H1 (cell line): ENCODE measurements at regions not wholly inside any gene's neighbourhood (a gene's known extent, or its start where the extent isn't known, plus 50 kb on each side); places are given as distances from the start of the nearest gene placed in this dataset.

Experiments
- CTCF ChIA-PET: fragments of 300-600 bp; sonication (Branson Sonifier 250); formaldehyde crosslinking; loops from one replicate; lab custom pipeline; 2021; ENCODE audit not compliant: partially characterized antibody; lab: Charles Lee
- POLR2A ChIA-PET: fragments of 300-600 bp; sonication (Branson Sonifier 250); formaldehyde crosslinking; loops from one replicate; lab custom pipeline; 2021; ENCODE audit warnings: inconsistent platforms; ENCODE audit not compliant: partially characterized antibody; lab: Charles Lee
- DNase-seq, 2 experiments: peaks; one replicate each; pipeline versions ENCODE4 v3.0.0 to v3.0.0-alpha.2; 2010 to 2022; ENCODE audit warnings: low spot score in 2 of 2, low read depth in 1 of 2, mixed read lengths in 1 of 2
- FAIRE-seq: peaks from 2 replicates; lab custom pipeline; 2011; peaks lifted over from hg19 to GRCh38; lab: Jason Lieb, UNC
- H2AFZ ChIP-seq: 2 replicates; pipeline ENCODE4 v1.8.1; 2012; ENCODE audit warnings: low read length, inconsistent platforms
- H2AK5ac ChIP-seq: 2 replicates; pipeline ENCODE4 v1.6.1; 2013; ENCODE audit warnings: low read depth, low read length
- H2BK120ac ChIP-seq: replicated peaks from 2 replicates; pipeline ENCODE3; 2013; ENCODE audit warnings: low read depth, low read length, inconsistent platforms
- H2BK12ac ChIP-seq: 2 replicates; pipeline ENCODE4 v1.6.1; 2013; ENCODE audit warnings: low read depth, low read length
- H2BK15ac ChIP-seq: 2 replicates; pipeline ENCODE4 v1.6.1; 2013; ENCODE audit warnings: low read length
- H2BK20ac ChIP-seq: 2 replicates; pipeline ENCODE4 v1.6.1; 2013; ENCODE audit warnings: low read length
- H2BK5ac ChIP-seq: 2 replicates; pipeline ENCODE4 v1.6.1; 2013; ENCODE audit warnings: low read depth, low read length
- H3K14ac ChIP-seq: 2 replicates; pipeline ENCODE4 v1.6.1; 2013; ENCODE audit warnings: inconsistent platforms; ENCODE audit not compliant: insufficient read length
- H3K18ac ChIP-seq: 2 replicates; pipeline ENCODE4 v1.6.1; 2013; ENCODE audit warnings: low read length; ENCODE audit errors: extremely low read depth
- H3K23ac ChIP-seq: 2 replicates; pipeline ENCODE4 v1.6.1; 2013; ENCODE audit warnings: inconsistent platforms; ENCODE audit not compliant: insufficient read length
- H3K23me2 ChIP-seq: 2 replicates; pipeline ENCODE4 v1.6.1; 2013; ENCODE audit warnings: low read depth, low read length
- H3K27ac ChIP-seq: 2 replicates; pipeline ENCODE4 v1.6.1; 2011; ENCODE audit warnings: low read depth, low read length, inconsistent platforms
- H3K27me3 ChIP-seq, 4 experiments: replicated peaks in 1 of 4; 1 replicate in 1 of 4; 2 replicates in 3 of 4; pipeline versions ENCODE4 v1.6.1 to v1.8.1; 2011 to 2013; ENCODE audit warnings: low read length in 3 of 4, mild to moderate bottlenecking in 3 of 4, inconsistent platforms in 2 of 4, mixed read lengths in 2 of 4, moderate library complexity in 1 of 4; ENCODE audit not compliant: control insufficient read depth in 3 of 4, insufficient read depth in 3 of 4; ENCODE audit errors: extremely low read depth in 1 of 4
- H3K36me3 ChIP-seq, 4 experiments: 2 replicates each; pipeline versions ENCODE4 v1.6.1 to v1.8.1; 2011 to 2013; ENCODE audit warnings: mild to moderate bottlenecking in 4 of 4, low read length in 3 of 4, moderate library complexity in 2 of 4, control low read depth in 1 of 4, inconsistent platforms in 1 of 4; ENCODE audit not compliant: insufficient read depth in 4 of 4, control insufficient read depth in 2 of 4
- H3K4ac ChIP-seq: replicated peaks from 2 replicates; pipeline ENCODE3; 2013; ENCODE audit warnings: low read length, low read depth, mixed read lengths, inconsistent platforms; ENCODE audit not compliant: insufficient read length
- H3K4me1 ChIP-seq, 4 experiments: replicated peaks in 1 of 4; 1 replicate in 1 of 4; 2 replicates in 3 of 4; pipeline versions ENCODE4 v1.6.1 to v1.8.1; 2011 to 2013; ENCODE audit warnings: low read length in 3 of 4, inconsistent platforms in 2 of 4, mixed read lengths in 1 of 4; ENCODE audit not compliant: insufficient read depth in 4 of 4, control insufficient read depth in 3 of 4
- H3K4me2 ChIP-seq, 2 experiments: 2 replicates each; pipeline versions ENCODE4 v1.6.1 to v1.8.1; 2011 to 2013; ENCODE audit warnings: low read depth in 2 of 2, low read length in 2 of 2, control low read depth in 1 of 2, inconsistent platforms in 1 of 2, mild to moderate bottlenecking in 1 of 2; ENCODE audit not compliant: insufficient read depth in 1 of 2
- H3K4me3 ChIP-seq, 4 experiments: fragments of 200-600, 300-600 bp in 1 of 4; sonication (generic), shearing (Covaris generic), sonication (Bioruptor Twin) in 1 of 4; 2 replicates each; pipeline versions ENCODE4 v1.5.1 to v1.8.1; 2011 to 2016; ENCODE audit warnings: low read length in 4 of 4, low read depth in 3 of 4, control low read depth in 2 of 4, inconsistent platforms in 2 of 4, mild to moderate bottlenecking in 2 of 4, mixed read lengths in 1 of 4, moderate library complexity in 1 of 4; ENCODE audit not compliant: insufficient read depth in 2 of 4; ENCODE audit errors: extremely low read depth in 1 of 4
- H3K56ac ChIP-seq: replicated peaks from 2 replicates; pipeline ENCODE3; 2013; ENCODE audit warnings: low read depth, mild to moderate bottlenecking, mixed read lengths, low read length, inconsistent platforms; ENCODE audit not compliant: insufficient read length
- H3K79me1 ChIP-seq: 2 replicates; pipeline ENCODE4 v1.6.1; 2013; ENCODE audit warnings: low read depth, low read length, control low read depth
- H3K79me2 ChIP-seq, 2 experiments: 2 replicates each; pipeline versions ENCODE4 v1.6.1 to v1.8.1; 2012 to 2013; ENCODE audit warnings: low read length in 2 of 2, mild to moderate bottlenecking in 2 of 2, inconsistent platforms in 1 of 2; ENCODE audit not compliant: insufficient read depth in 2 of 2, control insufficient read depth in 1 of 2
- H3K9ac ChIP-seq, 4 experiments: replicated peaks in 1 of 4; 1 replicate in 1 of 4; 2 replicates in 3 of 4; pipeline versions ENCODE4 v1.6.1 to v1.8.1; 2011 to 2013; ENCODE audit warnings: low read depth in 3 of 4, low read length in 3 of 4, control low read depth in 2 of 4, mild to moderate bottlenecking in 2 of 4, moderate library complexity in 2 of 4, inconsistent platforms in 1 of 4; ENCODE audit errors: extremely low read depth in 1 of 4
- H3K9me3 ChIP-seq, 2 experiments: 2 replicates each; pipeline versions ENCODE4 v1.6.1 to v1.8.1; 2012 to 2013; ENCODE audit warnings: mild to moderate bottlenecking in 2 of 2, moderate library complexity in 2 of 2, control low read depth in 1 of 2, inconsistent platforms in 1 of 2, low read depth in 1 of 2, low read length in 1 of 2, mixed read lengths in 1 of 2; ENCODE audit not compliant: insufficient read depth in 2 of 2
- H4K20me1 ChIP-seq, 2 experiments: replicated peaks in 1 of 2; 2 replicates each; pipeline versions ENCODE3 to v1.8.1; 2011 to 2013; ENCODE audit warnings: inconsistent platforms in 2 of 2, low read length in 2 of 2, mild to moderate bottlenecking in 1 of 2; ENCODE audit not compliant: insufficient read depth in 2 of 2, control insufficient read depth in 1 of 2
- H4K5ac ChIP-seq: 2 replicates; pipeline ENCODE4 v1.6.1; 2013; ENCODE audit warnings: low read length, low read depth, mixed read lengths, inconsistent platforms; ENCODE audit not compliant: insufficient read length
- H4K8ac ChIP-seq: 2 replicates; pipeline ENCODE4 v1.8.0; 2013; ENCODE audit warnings: mild to moderate bottlenecking, moderate library complexity, low read length, inconsistent platforms; ENCODE audit not compliant: insufficient read depth; ENCODE audit errors: extremely low read depth
- H4K91ac ChIP-seq: replicated peaks from 2 replicates; pipeline ENCODE3; 2013; ENCODE audit warnings: low read length, mixed read lengths, inconsistent platforms; ENCODE audit not compliant: insufficient read length
- BRCA1 ChIP-seq: IDR thresholded peaks from 2 replicates; pipeline ENCODE4 v1.6.1; 2012; ENCODE audit warnings: low read depth, low read length, improper control_type of control experiment
- GABPA ChIP-seq: IDR thresholded peaks from 2 replicates; pipeline ENCODE4 v1.6.1; 2011; ENCODE audit warnings: mild to moderate bottlenecking, low read length, moderate library complexity, borderline replicate concordance; ENCODE audit not compliant: insufficient read depth
- HDAC6 ChIP-seq: IDR thresholded peaks from one replicate; pipeline ENCODE4 v1.7.1; 2012; ENCODE audit warnings: low read depth, mild to moderate bottlenecking, inconsistent platforms, low read length, moderate library complexity
- RAD21 ChIP-seq, 2 experiments: IDR thresholded peaks in 1 of 2; conservative IDR thresholded peaks in 1 of 2; 2 replicates each; pipeline ENCODE4 v1.6.1; 2011; ENCODE audit warnings: low read depth in 2 of 2, low read length in 2 of 2, improper control_type of control experiment in 1 of 2, inconsistent platforms in 1 of 2, mild to moderate bottlenecking in 1 of 2, moderate library complexity in 1 of 2
- TEAD4 ChIP-seq: IDR thresholded peaks from 2 replicates; pipeline ENCODE4 v1.6.1; 2012; ENCODE audit warnings: low read depth, low read length, inconsistent platforms, mixed read lengths
- WGBS, 2 experiments: shearing (Covaris generic) in 1 of 2; methylation state at CpG; one replicate each; pipeline versions ENCODE4 v1.1.6 to v1.1.7; 2013 to 2015; ENCODE audit warnings: low lambda C conversion rate in 2 of 2, mixed read lengths in 2 of 2, inconsistent platforms in 1 of 2, low coverage in 1 of 2, missing lambda C conversion rate in 1 of 2; ENCODE audit not compliant: insufficient replicate concordance in 2 of 2, insufficient coverage in 1 of 2, insufficient read length in 1 of 2; ENCODE audit errors: extremely low coverage in 1 of 2, missing lambda C conversion rate in 1 of 2; 5-methylcytosine and 5-hydroxymethylcytosine counted together
- TF ChIP-seq, protein P1 (sequence below): IDR thresholded peaks from 2 replicates; pipeline ENCODE4 v1.6.1; 2012; ENCODE audit warnings: inconsistent platforms
- TF ChIP-seq, protein P2 (sequence below), 3 experiments: IDR thresholded peaks; 1 replicate in 2 of 3; 2 replicates in 1 of 3; pipeline versions ENCODE4 v1.5.1 to v1.6.1; 2011; ENCODE audit warnings: low read length in 3 of 3, mild to moderate bottlenecking in 3 of 3, inconsistent platforms in 2 of 3, low read depth in 1 of 3, moderate library complexity in 1 of 3; ENCODE audit not compliant: insufficient read depth in 1 of 3; ENCODE audit errors: control extremely low read depth in 1 of 3

DNA sequence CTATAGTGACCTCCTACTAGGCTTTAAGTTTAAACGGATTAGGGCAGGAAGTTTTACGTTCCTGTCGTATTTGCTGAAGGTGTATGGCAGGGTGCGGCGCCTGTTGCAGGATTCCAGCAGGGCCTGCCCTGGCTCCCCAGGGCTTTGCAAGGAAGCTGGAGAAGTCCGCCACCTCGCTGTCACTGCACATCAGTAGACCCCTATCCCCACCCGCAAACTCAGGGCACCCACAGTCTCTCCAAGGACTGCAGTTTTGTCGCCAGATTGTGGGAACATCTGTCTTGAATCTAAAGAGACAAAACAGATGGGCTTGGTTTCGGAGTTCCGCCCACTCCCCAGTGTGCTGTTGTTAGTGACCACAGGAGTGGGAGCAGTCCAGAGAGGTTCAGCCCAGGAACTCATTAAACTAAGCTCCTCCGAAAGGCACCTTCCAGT, 110.8 kb downstream of the CDC7 start:
- Histone ChIP-seq H3K23ac (no peak overlapping the region), H3K79me2 (no peaks in the 10 kb centered on the region), H3K9ac (no peak overlapping the region), H2AK5ac (no peak overlapping the region), H3K4me2 (peak overlapping the region in 1 of 2 experiments; percentile 35; a peak in 2 of 4 replicates), H2BK15ac (no peak overlapping the region), H2BK20ac (no peak overlapping the region), H3K4ac (no peak overlapping the region), H3K27ac (no peak overlapping the region), H4K8ac (no peak overlapping the region), H4K20me1 (no peaks in the 10 kb centered on the region), H3K56ac (no peak overlapping the region), H3K23me2 (no peaks in the 10 kb centered on the region), H3K4me3 (no peak overlapping the region), H3K36me3 (no peaks in the 10 kb centered on the region; a peak in 1 of 8 replicates), H4K5ac (no peak overlapping the region), H3K9me3 (no peaks in the 10 kb centered on the region), H3K4me1 (peaks cover 1 to 7% (median 4%) of the 10 kb centered on the region in 4 experiments; a peak in 5 of 7 replicates), H2BK5ac (no peak overlapping the region), H4K91ac (no peak overlapping the region), H3K18ac (no peak overlapping the region), H3K14ac (no peak overlapping the region), H2BK12ac (peak overlapping the region; percentile 60; the same call in 1 of the 2 replicates), H2BK120ac (no peak overlapping the region), H3K27me3 (no peaks in the 10 kb centered on the region), H2AFZ (0 out of 2 replicates have a peak overlapping the region, but pooled peaks have one; percentile 55), H3K79me1 (no peaks in the 10 kb centered on the region)
- TF ChIP-seq GABPA: no peak
- TF ChIP-seq, protein P1, sequence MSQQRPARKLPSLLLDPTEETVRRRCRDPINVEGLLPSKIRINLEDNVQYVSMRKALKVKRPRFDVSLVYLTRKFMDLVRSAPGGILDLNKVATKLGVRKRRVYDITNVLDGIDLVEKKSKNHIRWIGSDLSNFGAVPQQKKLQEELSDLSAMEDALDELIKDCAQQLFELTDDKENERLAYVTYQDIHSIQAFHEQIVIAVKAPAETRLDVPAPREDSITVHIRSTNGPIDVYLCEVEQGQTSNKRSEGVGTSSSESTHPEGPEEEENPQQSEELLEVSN: no peak
- TF ChIP-seq RAD21 (IDR thresholded peaks at IDR 0.05 in 1 of 2, conservative IDR thresholded peaks at IDR 0.05 in 1 of 2; ENCODE audit: low read depth in 2 of 2, low read length in 2 of 2): 0 out of 4 replicates have a peak, but pooled peaks of 1 of the 2 experiments have one; percentile 1
- TF ChIP-seq HDAC6: no peak
- peak; percentile 41; the same call in 1 of the 2 replicates for TF ChIP-seq TEAD4
- TF ChIP-seq, protein P2, sequence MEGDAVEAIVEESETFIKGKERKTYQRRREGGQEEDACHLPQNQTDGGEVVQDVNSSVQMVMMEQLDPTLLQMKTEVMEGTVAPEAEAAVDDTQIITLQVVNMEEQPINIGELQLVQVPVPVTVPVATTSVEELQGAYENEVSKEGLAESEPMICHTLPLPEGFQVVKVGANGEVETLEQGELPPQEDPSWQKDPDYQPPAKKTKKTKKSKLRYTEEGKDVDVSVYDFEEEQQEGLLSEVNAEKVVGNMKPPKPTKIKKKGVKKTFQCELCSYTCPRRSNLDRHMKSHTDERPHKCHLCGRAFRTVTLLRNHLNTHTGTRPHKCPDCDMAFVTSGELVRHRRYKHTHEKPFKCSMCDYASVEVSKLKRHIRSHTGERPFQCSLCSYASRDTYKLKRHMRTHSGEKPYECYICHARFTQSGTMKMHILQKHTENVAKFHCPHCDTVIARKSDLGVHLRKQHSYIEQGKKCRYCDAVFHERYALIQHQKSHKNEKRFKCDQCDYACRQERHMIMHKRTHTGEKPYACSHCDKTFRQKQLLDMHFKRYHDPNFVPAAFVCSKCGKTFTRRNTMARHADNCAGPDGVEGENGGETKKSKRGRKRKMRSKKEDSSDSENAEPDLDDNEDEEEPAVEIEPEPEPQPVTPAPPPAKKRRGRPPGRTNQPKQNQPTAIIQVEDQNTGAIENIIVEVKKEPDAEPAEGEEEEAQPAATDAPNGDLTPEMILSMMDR (IDR thresholded peaks at IDR 0.05; ENCODE audit: control extremely low read depth in 1 of 3, insufficient read depth in 1 of 3, low read depth in 1 of 3, low read length in 3 of 3): peak in 1 of 3 experiments; percentile 4; a peak in 1 of 4 replicates
- TF ChIP-seq BRCA1: no peak
- ChIA-PET CTCF (interaction anchor here (0.9 to 2.0 kb wide), 5 partner anchors 11 to 315 kb away, joined by 3 to 6 read pairs (median 4); no protein-coding TSS in a partner anchor), POLR2A (no interaction called here)
- 52% methylated on average over 12 of the region's 12 CpGs; no CpG with 5 or more reads in 1 of the 2 experiments for WGBS, 2 experiments
- no peak for FAIRE-seq
- no peak for DNase-seq
